RWPE2 (cell line): ENCODE measurements at regions not wholly inside any gene's neighbourhood (a gene's known extent, or its start where the extent isn't known, plus 50 kb on each side); places are given as distances from the start of the nearest gene placed in this dataset.

Experiments used
- ATAC-seq: fragments of 200-7000 bp; cut with Tn5 transposase; 3 replicates; pipeline ENCODE4 v1.9.1; 2021; ENCODE audit warnings: low read depth
- DNase-seq: peaks from one replicate; pipeline ENCODE4 v3.0.0-alpha.2; 2020; ENCODE audit warnings: low spot score
- H3K27ac ChIP-seq: fragments of 450-650 bp; 2 replicates; pipeline ENCODE4 v1.5.1; 2017; ENCODE audit warnings: mild to moderate bottlenecking; ENCODE audit not compliant: poor library complexity, severe bottlenecking
- H3K27me3 ChIP-seq: fragments of 250-450 bp; sonication (Bioruptor Pico); 2 replicates; pipeline ENCODE4 v1.5.1; 2021; ENCODE audit warnings: mild to moderate bottlenecking, moderate library complexity; ENCODE audit not compliant: insufficient read depth, poor library complexity, severe bottlenecking
- H3K36me3 ChIP-seq: fragments of 250-450 bp; sonication (Bioruptor Pico); 2 replicates; pipeline ENCODE4 v1.5.1; 2020; ENCODE audit warnings: low read depth, mild to moderate bottlenecking, moderate library complexity
- H3K4me1 ChIP-seq: fragments of 250-450 bp; sonication (Bioruptor Pico); 2 replicates; pipeline ENCODE4 v1.5.1; 2021; ENCODE audit warnings: mild to moderate bottlenecking, moderate library complexity; ENCODE audit not compliant: insufficient read depth, poor library complexity, severe bottlenecking
- H3K4me3 ChIP-seq: fragments of 250-450 bp; sonication (Bioruptor Pico); 2 replicates; pipeline ENCODE4 v1.5.1; 2021; ENCODE audit warnings: mild to moderate bottlenecking, moderate library complexity; ENCODE audit not compliant: severe bottlenecking
- H3K9me3 ChIP-seq: fragments of 250-450 bp; sonication (Bioruptor Pico); 2 replicates; pipeline ENCODE4 v1.5.1; 2021; ENCODE audit warnings: mild to moderate bottlenecking, moderate library complexity; ENCODE audit not compliant: severe bottlenecking
- CTCF ChIP-seq: fragments of 450-650 bp; IDR thresholded peaks from one replicate; pipeline ENCODE4 v1.5.1; 2017; ENCODE audit warnings: mild to moderate bottlenecking, moderate library complexity; ENCODE audit not compliant: poor library complexity, severe bottlenecking

GRCh38 chr12:58710901-58711300, 209.4 kb downstream of the LRIG3 start:
- DNase-seq, result no peak
- Histone ChIP-seq H3K27ac (no peak overlapping the region), H3K9me3 (no peaks in the 10 kb centered on the region), H3K36me3 (no peaks in the 10 kb centered on the region), H3K27me3 (no peaks in the 10 kb centered on the region), H3K4me3 (no peak overlapping the region), H3K4me1 (no peaks in the 10 kb centered on the region)
- no peak for ATAC-seq
- no peak for TF ChIP-seq CTCF

- Histone ChIP-seq H3K27me3 (no peaks in the 10 kb centered on the region), H3K9me3 (no peaks in the 10 kb centered on the region), H3K27ac (no peak overlapping the region), H3K4me3 (no peak overlapping the region), H3K36me3 (no peaks in the 10 kb centered on the region), H3K4me1 (no peaks in the 10 kb centered on the region)
- ATAC-seq (no peak), DNase-seq (no peak)
- no peak for TF ChIP-seq CTCF
Measured at GRCh38 chr12:58711974-58712373, 208.3 kb downstream of the LRIG3 start.

GRCh38 chr12:58712976-58713375, 207.3 kb downstream of the LRIG3 start:
- Histone ChIP-seq H3K36me3 (no peaks in the 10 kb centered on the region), H3K27me3 (no peaks in the 10 kb centered on the region), H3K4me3 (no peak overlapping the region), H3K9me3 (no peaks in the 10 kb centered on the region), H3K4me1 (no peaks in the 10 kb centered on the region), H3K27ac (no peak overlapping the region)
- DNase-seq (no peak), ATAC-seq (no peak)
- no peak for TF ChIP-seq CTCF

- Histone ChIP-seq H3K4me3 (no peak overlapping the region), H3K27ac (no peak overlapping the region), H3K27me3 (no peaks in the 10 kb centered on the region), H3K36me3 (no peaks in the 10 kb centered on the region), H3K9me3 (no peaks in the 10 kb centered on the region), H3K4me1 (no peaks in the 10 kb centered on the region)
- DNase-seq, result no peak
- no peak for TF ChIP-seq CTCF
- no peak for ATAC-seq
Measured at GRCh38 chr12:58719161-58719560, 201.1 kb downstream of the LRIG3 start.

- DNase-seq, result no peak
- Histone ChIP-seq H3K36me3 (no peaks in the 10 kb centered on the region), H3K27me3 (no peaks in the 10 kb centered on the region), H3K27ac (no peak overlapping the region), H3K9me3 (no peaks in the 10 kb centered on the region), H3K4me3 (no peak overlapping the region), H3K4me1 (no peaks in the 10 kb centered on the region)
- no peak for TF ChIP-seq CTCF
- ATAC-seq, result no peak
Measured at GRCh38 chr12:58720421-58720820, 199.9 kb downstream of the LRIG3 start.
